ENCODE measurements at regions not wholly inside any gene's neighbourhood (a gene's known extent, or its start where the extent isn't known, plus 50 kb on each side); places are given as distances from the start of the nearest gene placed in this dataset.
"Not testable (repeated sequence)": the region's sequence is repeated elsewhere in the genome, so short reads cannot be mapped to it uniquely, and the experiment has no call there.

GRCh38 chr15:69597061-69597592, 144.5 kb downstream of the RPLP1 start:
- DNase-seq (ENCODE audit: low read depth in 2 of 3, low spot score in 2 of 3): no peak

- DNase-seq (ENCODE audit: low read depth in 2 of 3, low spot score in 2 of 3): no peak
Observed at GRCh38 chr15:69599271-69599670, 146.7 kb downstream of the RPLP1 start.

GRCh38 chr15:69600556-69601085, 148.0 kb downstream of the RPLP1 start:
- no peak for DNase-seq (ENCODE audit: low read depth in 2 of 3, low spot score in 2 of 3)

- DNase-seq (ENCODE audit: low read depth in 2 of 3, low spot score in 2 of 3): no peak
Observed at GRCh38 chr15:69601711-69602504, 149.3 kb downstream of the RPLP1 start.

GRCh38 chr15:69602921-69603320, 150.3 kb downstream of the RPLP1 start:
- no peak for DNase-seq (ENCODE audit: low read depth in 2 of 3, low spot score in 2 of 3)

GRCh38 chr15:69603369-69604071, 150.9 kb downstream of the RPLP1 start:
- no peak for DNase-seq (ENCODE audit: low read depth in 2 of 3, low spot score in 2 of 3)

- no peak for DNase-seq (ENCODE audit: low read depth in 2 of 3, low spot score in 2 of 3)
Observed at GRCh38 chr15:69604072-69604411, 151.4 kb downstream of the RPLP1 start.

- no peak for DNase-seq (ENCODE audit: low read depth in 2 of 3, low spot score in 2 of 3)
Observed at GRCh38 chr15:69606144-69606543, 153.5 kb downstream of the RPLP1 start.

- DNase-seq (ENCODE audit: low read depth in 2 of 3, low spot score in 2 of 3): no peak
Observed at GRCh38 chr15:69606921-69607500, 154.4 kb downstream of the RPLP1 start.

GRCh38 chr15:69608661-69609060, 156.0 kb downstream of the RPLP1 start:
- no peak for DNase-seq (ENCODE audit: low read depth in 2 of 3, low spot score in 2 of 3)

GRCh38 chr15:69609176-69609575, 156.6 kb downstream of the RPLP1 start:
- no peak for DNase-seq (ENCODE audit: low read depth in 2 of 3, low spot score in 2 of 3)

- no peak for DNase-seq (ENCODE audit: low read depth in 2 of 3, low spot score in 2 of 3)
Observed at GRCh38 chr15:69609776-69610175, 157.2 kb downstream of the RPLP1 start.

GRCh38 chr15:69610277-69610676, 157.7 kb downstream of the RPLP1 start:
- no peak for DNase-seq (ENCODE audit: low read depth in 2 of 3, low spot score in 2 of 3)

GRCh38 chr15:69610858-69611257, 158.2 kb downstream of the RPLP1 start:
- DNase-seq (ENCODE audit: low read depth in 2 of 3, low spot score in 2 of 3): no peak

GRCh38 chr15:69612112-69612511, 159.5 kb downstream of the RPLP1 start:
- DNase-seq (ENCODE audit: low read depth in 2 of 3, low spot score in 2 of 3): no peak

- DNase-seq (ENCODE audit: low read depth in 2 of 3, low spot score in 2 of 3): no peak
Observed at GRCh38 chr15:69613182-69613581, 160.6 kb downstream of the RPLP1 start.

GRCh38 chr15:69613988-69614387, 161.4 kb downstream of the RPLP1 start:
- DNase-seq (ENCODE audit: low read depth in 2 of 3, low spot score in 2 of 3): no peak

- DNase-seq (ENCODE audit: low read depth in 2 of 3, low spot score in 2 of 3): no peak
Observed at GRCh38 chr15:69615736-69616135, 163.1 kb downstream of the RPLP1 start.

GRCh38 chr15:69616558-69616957, 163.9 kb downstream of the RPLP1 start:
- no peak for DNase-seq (ENCODE audit: low read depth in 2 of 3, low spot score in 2 of 3)

GRCh38 chr15:69617144-69617543, 164.5 kb downstream of the RPLP1 start:
- DNase-seq (ENCODE audit: low read depth in 2 of 3, low spot score in 2 of 3): not testable (repeated sequence)

GRCh38 chr15:69623392-69624154, 171.0 kb downstream of the RPLP1 start:
- no peak for DNase-seq (ENCODE audit: low read depth in 2 of 3, low spot score in 2 of 3)
